ENCODE measurements at regions not wholly inside any gene's neighbourhood (a gene's known extent, or its start where the extent isn't known, plus 50 kb on each side); places are given as distances from the start of the nearest gene placed in this dataset.
"Not testable (repeated sequence)": the region's sequence is repeated elsewhere in the genome, so short reads cannot be mapped to it uniquely, and the experiment has no call there.

GRCh38 chr11:21625982-21626381 is 566.9 kb upstream of the ANO5 start:
- DNase-seq (ENCODE audit: low spot score) = no peak

- no peak for DNase-seq (ENCODE audit: low spot score)
These were observed 564.2 kb upstream of the ANO5 start for GRCh38 chr11:21628641-21629040.

- DNase-seq (ENCODE audit: low spot score) = no peak
These were observed 561.9 kb upstream of the ANO5 start for GRCh38 chr11:21630934-21631478.

GRCh38 chr11:21631991-21632390 is 560.9 kb upstream of the ANO5 start:
- no peak for DNase-seq (ENCODE audit: low spot score)

GRCh38 chr11:21634491-21634890 is 558.4 kb upstream of the ANO5 start:
- DNase-seq (ENCODE audit: low spot score) = no peak

GRCh38 chr11:21634956-21635355 is 557.9 kb upstream of the ANO5 start:
- no peak for DNase-seq (ENCODE audit: low spot score)

GRCh38 chr11:21635394-21636145 is 557.3 kb upstream of the ANO5 start:
- DNase-seq (ENCODE audit: low spot score) = no peak

GRCh38 chr11:21636561-21636960 is 556.3 kb upstream of the ANO5 start:
- DNase-seq (ENCODE audit: low spot score) = no peak

GRCh38 chr11:21640491-21640890 is 552.4 kb upstream of the ANO5 start:
- no peak for DNase-seq (ENCODE audit: low spot score)

- DNase-seq (ENCODE audit: low spot score) = no peak
These were observed 551.0 kb upstream of the ANO5 start for GRCh38 chr11:21641869-21642268.

- no peak for DNase-seq (ENCODE audit: low spot score)
These were observed 546.5 kb upstream of the ANO5 start for GRCh38 chr11:21646351-21646750.

GRCh38 chr11:21650961-21651360 is 541.9 kb upstream of the ANO5 start:
- no peak for DNase-seq (ENCODE audit: low spot score)

- no peak for DNase-seq (ENCODE audit: low spot score)
These were observed 538.9 kb upstream of the ANO5 start for GRCh38 chr11:21653951-21654421.

GRCh38 chr11:21656065-21656464 is 536.8 kb upstream of the ANO5 start:
- DNase-seq (ENCODE audit: low spot score) = no peak

GRCh38 chr11:21658654-21659193 is 534.2 kb upstream of the ANO5 start:
- no peak for DNase-seq (ENCODE audit: low spot score)

- DNase-seq (ENCODE audit: low spot score) = not testable (repeated sequence)
These were observed 533.5 kb upstream of the ANO5 start for GRCh38 chr11:21659377-21659776.

GRCh38 chr11:21659961-21660360 is 532.9 kb upstream of the ANO5 start:
- no peak for DNase-seq (ENCODE audit: low spot score)

- DNase-seq (ENCODE audit: low spot score) = no peak
These were observed 517.8 kb upstream of the ANO5 start for GRCh38 chr11:21675049-21675616.

- DNase-seq (ENCODE audit: low spot score) = no peak
These were observed 505.2 kb upstream of the ANO5 start for GRCh38 chr11:21687643-21688042.

GRCh38 chr11:21704539-21704938 is 488.3 kb upstream of the ANO5 start:
- no peak for DNase-seq (ENCODE audit: low spot score)

- no peak for DNase-seq (ENCODE audit: low spot score)
These were observed 485.7 kb upstream of the ANO5 start for GRCh38 chr11:21707116-21707739.

GRCh38 chr11:21710809-21711208 is 482.1 kb upstream of the ANO5 start:
- no peak for DNase-seq (ENCODE audit: low spot score)

- DNase-seq (ENCODE audit: low spot score) = no peak
These were observed 481.5 kb upstream of the ANO5 start for GRCh38 chr11:21711341-21711740.
